Peyer's patch (tissue), 4 donors: ENCODE measurements at regions not wholly inside any gene's neighbourhood (a gene's known extent, or its start where the extent isn't known, plus 50 kb on each side); places are given as distances from the start of the nearest gene placed in this dataset.

Source experiments
- DNase-seq, 3 donors: peaks; one replicate each; pipeline ENCODE4 v3.0.0-alpha.2; 2017 to 2019
- H3K27ac ChIP-seq, 4 donors: fragments of 200-600 bp; sonication (generic); one replicate each; pipeline ENCODE4 v1.5.1; 2016 to 2019
- H3K27me3 ChIP-seq, 2 donors: fragments of 200-600 bp; sonication (generic); one replicate each; pipeline ENCODE4 v1.5.1; 2019
- H3K36me3 ChIP-seq, 3 donors: fragments of 200-600 bp; sonication (generic); one replicate each; pipeline ENCODE4 v1.5.1; 2016 to 2019
- H3K4me1 ChIP-seq, 4 donors: fragments of 200-600 bp; sonication (generic); one replicate each; pipeline ENCODE4 v1.5.1; 2016 to 2019
- H3K4me3 ChIP-seq, 4 donors: fragments of 200-600 bp; sonication (generic); 1 replicate in 3 of 4; 2 replicates in 1 of 4; pipeline ENCODE4 v1.5.1; 2016 to 2019; ENCODE audit warnings: mild to moderate bottlenecking in 1 of 4
- H3K9me3 ChIP-seq, 4 donors: fragments of 200-600 bp; sonication (generic); one replicate each; pipeline ENCODE4 v1.5.1; 2016 to 2019; ENCODE audit warnings: mild to moderate bottlenecking in 1 of 4
- CTCF ChIP-seq, 6 experiments: fragments of 450-650 bp in 4 of 6; fragments of 200-600 bp in 2 of 6; sonication (generic) in 1 of 6; IDR thresholded peaks; one replicate each; pipeline ENCODE4 v1.5.1; 2017 to 2019; ENCODE audit warnings: antibody characterized with exemption in 6 of 6, mild to moderate bottlenecking in 3 of 6, moderate library complexity in 1 of 6
- POLR2A ChIP-seq, 2 donors: fragments of 450-650 bp; IDR thresholded peaks; one replicate each; pipeline ENCODE4 v1.5.1; 2017; ENCODE audit warnings: antibody characterized with exemption in 2 of 2, mild to moderate bottlenecking in 2 of 2, moderate library complexity in 2 of 2

GRCh38 chr2:192578780-192579179 is 384.0 kb upstream of the TMEFF2 start:
- no peaks in the 10 kb centered on the region for H3K4me1 ChIP-seq
- TF ChIP-seq POLR2A (IDR thresholded peaks at IDR 0.05): no peak
- H3K36me3 ChIP-seq: no peaks in the 10 kb centered on the region
- no peak overlapping the region for H3K27ac ChIP-seq
- no peaks in the 10 kb centered on the region for H3K9me3 ChIP-seq
- no peak for DNase-seq
- no peaks in the 10 kb centered on the region for H3K27me3 ChIP-seq
- H3K4me3 ChIP-seq: no peak overlapping the region

GRCh38 chr2:192577706-192578105 is 383.0 kb upstream of the TMEFF2 start:
- no peaks in the 10 kb centered on the region for H3K9me3 ChIP-seq
- DNase-seq: no peak
- TF ChIP-seq POLR2A (IDR thresholded peaks at IDR 0.05): no peak
- no peak for TF ChIP-seq CTCF (IDR thresholded peaks at IDR 0.05)
- no peak overlapping the region for H3K27ac ChIP-seq
- no peak overlapping the region for H3K4me3 ChIP-seq
- no peaks in the 10 kb centered on the region for H3K4me1 ChIP-seq
- no peaks in the 10 kb centered on the region for H3K36me3 ChIP-seq
- H3K27me3 ChIP-seq: no peaks in the 10 kb centered on the region

GRCh38 chr2:192574552-192574951 is 379.8 kb upstream of the TMEFF2 start:
- TF ChIP-seq POLR2A (IDR thresholded peaks at IDR 0.05) (no peak), CTCF (IDR thresholded peaks at IDR 0.05) (no peak)
- Histone ChIP-seq H3K4me3 (no peak overlapping the region), H3K27me3 (no peaks in the 10 kb centered on the region)

GRCh38 chr2:192571636-192572035 is 376.9 kb upstream of the TMEFF2 start:
- no peak for DNase-seq
- no peaks in the 10 kb centered on the region for H3K4me1 ChIP-seq
- no peak for TF ChIP-seq POLR2A (IDR thresholded peaks at IDR 0.05)
- TF ChIP-seq CTCF (IDR thresholded peaks at IDR 0.05): no peak
- no peaks in the 10 kb centered on the region for H3K27me3 ChIP-seq
- no peaks in the 10 kb centered on the region for H3K9me3 ChIP-seq
- no peak overlapping the region for H3K27ac ChIP-seq
- no peak overlapping the region for H3K4me3 ChIP-seq
- H3K36me3 ChIP-seq: no peaks in the 10 kb centered on the region

More at GRCh38 chr2:192574552-192574951, 379.8 kb upstream of the TMEFF2 start:
- no peaks in the 10 kb centered on the region for H3K36me3 ChIP-seq
- no peak for DNase-seq
- H3K4me1 ChIP-seq: no peaks in the 10 kb centered on the region
- H3K9me3 ChIP-seq: no peaks in the 10 kb centered on the region
- no peak overlapping the region for H3K27ac ChIP-seq

GRCh38 chr2:192570788-192571187 is 376.1 kb upstream of the TMEFF2 start:
- Histone ChIP-seq H3K4me1 (no peaks in the 10 kb centered on the region), H3K27ac (no peak overlapping the region), H3K27me3 (no peaks in the 10 kb centered on the region), H3K36me3 (no peaks in the 10 kb centered on the region), H3K4me3 (no peak overlapping the region), H3K9me3 (no peaks in the 10 kb centered on the region)
- DNase-seq: no peak
- TF ChIP-seq POLR2A (IDR thresholded peaks at IDR 0.05) (no peak), CTCF (IDR thresholded peaks at IDR 0.05) (no peak)

GRCh38 chr2:192566863-192567262 is 372.1 kb upstream of the TMEFF2 start:
- H3K27me3 ChIP-seq: no peaks in the 10 kb centered on the region
- no peak overlapping the region for H3K27ac ChIP-seq
- no peaks in the 10 kb centered on the region for H3K36me3 ChIP-seq
- no peaks in the 10 kb centered on the region for H3K9me3 ChIP-seq
- H3K4me3 ChIP-seq: no peak overlapping the region
- no peak for DNase-seq
- TF ChIP-seq POLR2A (IDR thresholded peaks at IDR 0.05) (no peak), CTCF (IDR thresholded peaks at IDR 0.05) (no peak)
- no peaks in the 10 kb centered on the region for H3K4me1 ChIP-seq
